ENCODE measurements at regions not wholly inside any gene's neighbourhood (a gene's known extent, or its start where the extent isn't known, plus 50 kb on each side); places are given as distances from the start of the nearest gene placed in this dataset.

GRCh38 chr4:166491635-166492034 is 618.6 kb downstream of the TLL1 start:
- TF ChIP-seq ZNF623 (tag by site-specific recombination; IDR thresholded peaks at IDR 0.05) (no peak), ZNF140 (tag by site-specific recombination; IDR thresholded peaks at IDR 0.05) (no peak), ZNF23 (tag by site-specific recombination; IDR thresholded peaks at IDR 0.05; ENCODE audit: borderline replicate concordance) (no peak), ZBTB48 (tag by site-specific recombination; IDR thresholded peaks at IDR 0.05) (no peak), ZNF670 (tag by site-specific recombination; IDR thresholded peaks at IDR 0.05; ENCODE audit: low read depth) (no peak), ZNF561 (tag by site-specific recombination; IDR thresholded peaks at IDR 0.05; ENCODE audit: borderline replicate concordance) (no peak), TCF7L2 (IDR thresholded peaks at IDR 0.05; ENCODE audit: borderline replicate concordance, low read depth, low read length) (no peak), EGR2 (tag by site-specific recombination; IDR thresholded peaks at IDR 0.05; ENCODE audit: low read depth) (no peak), ZNF677 (tag by site-specific recombination; IDR thresholded peaks at IDR 0.05) (no peak), ZNF621 (tag by site-specific recombination; IDR thresholded peaks at IDR 0.05) (no peak), ZSCAN30 (tag by site-specific recombination; IDR thresholded peaks at IDR 0.05) (no peak)
- TF ChIP-seq, protein P1, sequence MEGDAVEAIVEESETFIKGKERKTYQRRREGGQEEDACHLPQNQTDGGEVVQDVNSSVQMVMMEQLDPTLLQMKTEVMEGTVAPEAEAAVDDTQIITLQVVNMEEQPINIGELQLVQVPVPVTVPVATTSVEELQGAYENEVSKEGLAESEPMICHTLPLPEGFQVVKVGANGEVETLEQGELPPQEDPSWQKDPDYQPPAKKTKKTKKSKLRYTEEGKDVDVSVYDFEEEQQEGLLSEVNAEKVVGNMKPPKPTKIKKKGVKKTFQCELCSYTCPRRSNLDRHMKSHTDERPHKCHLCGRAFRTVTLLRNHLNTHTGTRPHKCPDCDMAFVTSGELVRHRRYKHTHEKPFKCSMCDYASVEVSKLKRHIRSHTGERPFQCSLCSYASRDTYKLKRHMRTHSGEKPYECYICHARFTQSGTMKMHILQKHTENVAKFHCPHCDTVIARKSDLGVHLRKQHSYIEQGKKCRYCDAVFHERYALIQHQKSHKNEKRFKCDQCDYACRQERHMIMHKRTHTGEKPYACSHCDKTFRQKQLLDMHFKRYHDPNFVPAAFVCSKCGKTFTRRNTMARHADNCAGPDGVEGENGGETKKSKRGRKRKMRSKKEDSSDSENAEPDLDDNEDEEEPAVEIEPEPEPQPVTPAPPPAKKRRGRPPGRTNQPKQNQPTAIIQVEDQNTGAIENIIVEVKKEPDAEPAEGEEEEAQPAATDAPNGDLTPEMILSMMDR (tag by site-specific recombination; IDR thresholded peaks at IDR 0.05), result no peak
- TF ChIP-seq, protein P2, sequence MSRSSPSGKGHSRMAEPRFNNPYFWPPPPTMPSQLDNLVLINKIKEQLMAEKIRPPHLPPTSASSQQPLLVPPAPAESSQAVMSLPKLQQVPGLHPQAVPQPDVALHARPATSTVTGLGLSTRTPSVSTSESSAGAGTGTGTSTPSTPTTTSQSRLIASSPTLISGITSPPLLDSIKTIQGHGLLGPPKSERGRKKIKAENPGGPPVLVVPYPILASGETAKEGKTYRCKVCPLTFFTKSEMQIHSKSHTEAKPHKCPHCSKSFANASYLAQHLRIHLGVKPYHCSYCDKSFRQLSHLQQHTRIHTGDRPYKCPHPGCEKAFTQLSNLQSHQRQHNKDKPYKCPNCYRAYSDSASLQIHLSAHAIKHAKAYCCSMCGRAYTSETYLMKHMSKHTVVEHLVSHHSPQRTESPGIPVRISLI (tag by site-specific recombination; IDR thresholded peaks at IDR 0.05), result no peak
- TF ChIP-seq, protein P3, sequence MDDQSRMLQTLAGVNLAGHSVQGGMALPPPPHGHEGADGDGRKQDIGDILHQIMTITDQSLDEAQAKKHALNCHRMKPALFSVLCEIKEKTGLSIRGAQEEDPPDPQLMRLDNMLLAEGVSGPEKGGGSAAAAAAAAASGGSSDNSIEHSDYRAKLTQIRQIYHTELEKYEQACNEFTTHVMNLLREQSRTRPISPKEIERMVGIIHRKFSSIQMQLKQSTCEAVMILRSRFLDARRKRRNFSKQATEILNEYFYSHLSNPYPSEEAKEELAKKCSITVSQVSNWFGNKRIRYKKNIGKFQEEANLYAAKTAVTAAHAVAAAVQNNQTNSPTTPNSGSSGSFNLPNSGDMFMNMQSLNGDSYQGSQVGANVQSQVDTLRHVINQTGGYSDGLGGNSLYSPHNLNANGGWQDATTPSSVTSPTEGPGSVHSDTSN (CRISPR knock-in tag; IDR thresholded peaks at IDR 0.05), result no peak
